ENCODE measurements at regions not wholly inside any gene's neighbourhood (a gene's known extent, or its start where the extent isn't known, plus 50 kb on each side); places are given as distances from the start of the nearest gene placed in this dataset.

GRCh38 chr16:88299751-88300462 is 82.9 kb upstream of the ZNF469 start:
- POLR2A ChIA-PET (ENCODE audit: low non-redundant PET), result no interaction called here
- Histone ChIP-seq H3K27ac (ENCODE audit: low read depth, low read length, poor library complexity, severe bottlenecking) (no peak overlapping the region), H3K36me3 (ENCODE audit: insufficient read depth, low read length, poor library complexity, severe bottlenecking) (no peaks in the 10 kb centered on the region), H3K9me3 (ENCODE audit: low read depth, low read length, poor library complexity, severe bottlenecking) (no peaks in the 10 kb centered on the region), H3K27me3 (replicated peaks; ENCODE audit: insufficient read depth, low read depth, low read length, poor library complexity) (peaks cover 12% of the 10 kb centered on the region), H3K4me1 (ENCODE audit: insufficient read depth, low read length, poor library complexity, severe bottlenecking) (no peaks in the 10 kb centered on the region), H3K4me3 (ENCODE audit: low read depth, low read length, poor library complexity, severe bottlenecking) (no peak overlapping the region)
- DNase-seq (ENCODE audit: low spot score), result no peak
- no TSS peak for BruUV-seq (replicated peaks)
- CTCF ChIA-PET, result no interaction called here
- intact Hi-C loops (cut with micrococcal nuclease; ENCODE audit: unreplicated experiment), result no loop called here
- TF ChIP-seq CTCF (conservative IDR thresholded peaks at IDR 0.05; ENCODE audit: low read depth, low read length) (no peak), EZH2 (IDR thresholded peaks at IDR 0.05; ENCODE audit: borderline replicate concordance, low read depth, low read length, poor library complexity, severe bottlenecking) (no peak)

- ChIA-PET POLR2A (ENCODE audit: low non-redundant PET) (no interaction called here), CTCF (no interaction called here)
- no peak for DNase-seq (ENCODE audit: low spot score)
- BruUV-seq (replicated peaks), result no TSS peak
- no peak overlapping the region for H3K27ac ChIP-seq (ENCODE audit: low read depth, low read length, poor library complexity, severe bottlenecking)
- peaks cover 12% of the 10 kb centered on the region for H3K27me3 ChIP-seq (replicated peaks; ENCODE audit: insufficient read depth, low read depth, low read length, poor library complexity)
- no peaks in the 10 kb centered on the region for H3K36me3 ChIP-seq (ENCODE audit: insufficient read depth, low read length, poor library complexity, severe bottlenecking)
- H3K9me3 ChIP-seq (ENCODE audit: low read depth, low read length, poor library complexity, severe bottlenecking), result no peaks in the 10 kb centered on the region
- no peaks in the 10 kb centered on the region for H3K4me1 ChIP-seq (ENCODE audit: insufficient read depth, low read length, poor library complexity, severe bottlenecking)
- TF ChIP-seq CTCF (conservative IDR thresholded peaks at IDR 0.05; ENCODE audit: low read depth, low read length) (no peak), EZH2 (IDR thresholded peaks at IDR 0.05; ENCODE audit: borderline replicate concordance, low read depth, low read length, poor library complexity, severe bottlenecking) (no peak)
- no peak overlapping the region for H3K4me3 ChIP-seq (ENCODE audit: low read depth, low read length, poor library complexity, severe bottlenecking)
- intact Hi-C loops (cut with micrococcal nuclease; ENCODE audit: unreplicated experiment), result no loop called here
These were observed 82.3 kb upstream of the ZNF469 start for GRCh38 chr16:88300463-88300835.

- Histone ChIP-seq H3K9me3 (ENCODE audit: low read depth, low read length, poor library complexity, severe bottlenecking) (no peaks in the 10 kb centered on the region), H3K27me3 (replicated peaks; ENCODE audit: insufficient read depth, low read depth, low read length, poor library complexity) (peaks cover 12% of the 10 kb centered on the region), H3K4me1 (ENCODE audit: insufficient read depth, low read length, poor library complexity, severe bottlenecking) (no peaks in the 10 kb centered on the region), H3K36me3 (ENCODE audit: insufficient read depth, low read length, poor library complexity, severe bottlenecking) (no peaks in the 10 kb centered on the region), H3K27ac (ENCODE audit: low read depth, low read length, poor library complexity, severe bottlenecking) (no peak overlapping the region), H3K4me3 (ENCODE audit: low read depth, low read length, poor library complexity, severe bottlenecking) (no peak overlapping the region)
- DNase-seq (ENCODE audit: low spot score), result no peak
- CTCF ChIA-PET, result no interaction called here
- intact Hi-C loops (cut with micrococcal nuclease; ENCODE audit: unreplicated experiment), result no loop called here
- TF ChIP-seq CTCF (conservative IDR thresholded peaks at IDR 0.05; ENCODE audit: low read depth, low read length) (no peak), EZH2 (IDR thresholded peaks at IDR 0.05; ENCODE audit: borderline replicate concordance, low read depth, low read length, poor library complexity, severe bottlenecking) (no peak)
- BruUV-seq (replicated peaks), result no TSS peak
- POLR2A ChIA-PET (ENCODE audit: low non-redundant PET), result no interaction called here
These were observed 81.3 kb upstream of the ZNF469 start for GRCh38 chr16:88301431-88301830.

Data from A673 (cell line).